H9 (cell line): ENCODE measurements at regions not wholly inside any gene's neighbourhood (a gene's known extent, or its start where the extent isn't known, plus 50 kb on each side); places are given as distances from the start of the nearest gene placed in this dataset.

Experiments used
- DNase-seq: peaks from one replicate; pipeline ENCODE4 v3.0.0-alpha.2; 2017
- H2AFZ ChIP-seq: one replicate; pipeline ENCODE4 v1.6.1; 2013; ENCODE audit warnings: mild to moderate bottlenecking, low read length, control low read depth, moderate library complexity
- H2AK5ac ChIP-seq: 2 replicates; pipeline ENCODE4 v1.6.1; 2013; ENCODE audit warnings: low read length, control low read depth, mixed read lengths; ENCODE audit not compliant: insufficient read length
- H2BK120ac ChIP-seq: one replicate; pipeline ENCODE4 v1.6.1; 2013; ENCODE audit warnings: low read depth, mild to moderate bottlenecking, low read length, control low read depth, inconsistent platforms; ENCODE audit not compliant: poor library complexity, severe bottlenecking
- H2BK12ac ChIP-seq: 2 replicates; pipeline ENCODE4 v1.6.1; 2013; ENCODE audit warnings: low read length, control low read depth, mixed read lengths, low read depth; ENCODE audit not compliant: insufficient read length
- H2BK15ac ChIP-seq: 2 replicates; pipeline ENCODE4 v1.6.1; 2013; ENCODE audit warnings: low read depth, low read length, control low read depth
- H2BK20ac ChIP-seq: one replicate; pipeline ENCODE4 v1.6.1; 2013; ENCODE audit warnings: low read depth, mild to moderate bottlenecking, low read length, control low read depth, inconsistent platforms; ENCODE audit not compliant: poor library complexity, severe bottlenecking
- H2BK5ac ChIP-seq: 2 replicates; pipeline ENCODE4 v1.6.1; 2013; ENCODE audit warnings: low read length, control low read depth, mixed read lengths; ENCODE audit not compliant: insufficient read length
- H3K14ac ChIP-seq: 2 replicates; pipeline ENCODE4 v1.6.1; 2013; ENCODE audit warnings: low read length, control low read depth; ENCODE audit not compliant: insufficient read depth
- H3K18ac ChIP-seq: 2 replicates; pipeline ENCODE4 v1.6.1; 2013; ENCODE audit warnings: low read depth, mild to moderate bottlenecking, mixed read lengths, low read length, control low read depth; ENCODE audit not compliant: insufficient read length
- H3K23ac ChIP-seq: 2 replicates; pipeline ENCODE4 v1.6.1; 2013; ENCODE audit warnings: low read length, control low read depth, mixed read lengths, low read depth; ENCODE audit not compliant: insufficient read length
- H3K23me2 ChIP-seq: 2 replicates; pipeline ENCODE4 v1.6.1; 2013; ENCODE audit warnings: low read depth, mild to moderate bottlenecking, mixed read lengths, low read length, control low read depth; ENCODE audit not compliant: insufficient read length, poor library complexity, severe bottlenecking
- H3K27ac ChIP-seq: 2 replicates; pipeline ENCODE4 v1.5.1; 2013; ENCODE audit warnings: low read length, control low read depth, mixed read lengths, low read depth; ENCODE audit not compliant: insufficient read length
- H3K27me3 ChIP-seq: 2 replicates; pipeline ENCODE4 v1.6.1; 2013; ENCODE audit warnings: low read length, control low read depth, inconsistent platforms; ENCODE audit not compliant: insufficient read depth
- H3K4ac ChIP-seq: 2 replicates; pipeline ENCODE4 v1.6.1; 2013; ENCODE audit warnings: low read depth, mild to moderate bottlenecking, control low read depth, inconsistent platforms, low read length, moderate library complexity
- H3K4me1 ChIP-seq: 2 replicates; pipeline ENCODE4 v1.6.1; 2013; ENCODE audit warnings: low read length, control low read depth, inconsistent platforms; ENCODE audit not compliant: insufficient read depth
- H3K4me2 ChIP-seq: 2 replicates; pipeline ENCODE4 v1.6.1; 2013; ENCODE audit warnings: low read length, control low read depth, mixed read lengths; ENCODE audit not compliant: insufficient read length, insufficient read depth
- H3K56ac ChIP-seq: 2 replicates; pipeline ENCODE4 v1.6.1; 2013; ENCODE audit warnings: low read depth, mild to moderate bottlenecking, mixed read lengths, low read length, control low read depth; ENCODE audit not compliant: insufficient read length
- H3K79me1 ChIP-seq: 2 replicates; pipeline ENCODE4 v1.6.1; 2013; ENCODE audit warnings: low read depth, mild to moderate bottlenecking, moderate library complexity, low read length, control low read depth, inconsistent platforms; ENCODE audit not compliant: insufficient read depth, poor library complexity, severe bottlenecking
- H3K79me2 ChIP-seq: 2 replicates; pipeline ENCODE4 v1.6.1; 2013; ENCODE audit warnings: low read length, control low read depth, inconsistent platforms; ENCODE audit not compliant: insufficient read depth
- H3K9ac ChIP-seq: 2 replicates; pipeline ENCODE4 v1.6.1; 2013; ENCODE audit warnings: low read length, control low read depth, mixed read lengths; ENCODE audit not compliant: insufficient read length; ENCODE audit errors: extremely low read depth
- H3K9me3 ChIP-seq: one replicate; pipeline ENCODE4 v1.6.1; 2013; ENCODE audit warnings: low read depth, low read length, inconsistent platforms; ENCODE audit not compliant: control insufficient read depth
- H3T11ph ChIP-seq: one replicate; pipeline ENCODE4 v1.6.1; 2013; ENCODE audit warnings: mild to moderate bottlenecking, low read length, control low read depth, inconsistent platforms
- H4K20me1 ChIP-seq: one replicate; pipeline ENCODE4 v1.6.1; 2013; ENCODE audit not compliant: control insufficient read depth, insufficient read length, insufficient read depth
- H4K5ac ChIP-seq: 2 replicates; pipeline ENCODE4 v1.6.1; 2013; ENCODE audit warnings: low read depth, mild to moderate bottlenecking, mixed read lengths, low read length, control low read depth; ENCODE audit not compliant: insufficient read length
- H4K8ac ChIP-seq: replicated peaks from 2 replicates; pipeline ENCODE4 v1.6.1; 2013; ENCODE audit warnings: low read length, control low read depth, mixed read lengths, low read depth; ENCODE audit not compliant: insufficient read length
- H4K91ac ChIP-seq: 2 replicates; pipeline ENCODE4 v1.6.1; 2013; ENCODE audit warnings: low read depth, mild to moderate bottlenecking, moderate library complexity, mixed read lengths, low read length, control low read depth; ENCODE audit not compliant: insufficient read length
- H3K27ac Mint-ChIP-seq, 3 experiments: 2 replicates in 2 of 3; 3 replicates in 1 of 3; pipeline ENCODE4 v1.8.0; 2020 to 2021; ENCODE audit warnings: mixed read lengths in 3 of 3, mild to moderate bottlenecking in 1 of 3, moderate library complexity in 1 of 3
- H3K27me3 Mint-ChIP-seq: 2 replicates; pipeline ENCODE4 v1.8.0; 2021; ENCODE audit warnings: low read depth, mild to moderate bottlenecking, moderate library complexity, mixed read lengths
- H3K36me3 Mint-ChIP-seq, 3 experiments: 2 replicates in 2 of 3; 3 replicates in 1 of 3; pipeline ENCODE4 v1.8.0; 2020 to 2021; ENCODE audit warnings: low read depth in 3 of 3, mixed read lengths in 3 of 3; ENCODE audit not compliant: insufficient read depth in 1 of 3
- H3K4me1 Mint-ChIP-seq, 2 experiments: 2 replicates each; pipeline ENCODE4 v1.8.0; 2020; ENCODE audit warnings: mixed read lengths in 2 of 2
- H3K4me3 Mint-ChIP-seq, 2 experiments: 2 replicates in 1 of 2; 3 replicates in 1 of 2; pipeline ENCODE4 v1.8.0; 2020 to 2021; ENCODE audit warnings: mild to moderate bottlenecking in 2 of 2, mixed read lengths in 2 of 2, moderate library complexity in 1 of 2
- H3K9me3 Mint-ChIP-seq, 2 experiments: 2 replicates in 1 of 2; 3 replicates in 1 of 2; pipeline ENCODE4 v1.8.0; 2020; ENCODE audit warnings: mild to moderate bottlenecking in 2 of 2, mixed read lengths in 2 of 2, moderate library complexity in 1 of 2
- WGBS: extraction: QIAGEN DNeasy Blood & Tissue Kit; methylation state at CpG from one replicate; pipeline ENCODE4 v1.1.7; 2013; ENCODE audit warnings: missing lambda C conversion rate, low lambda C conversion rate, mixed read lengths; ENCODE audit not compliant: insufficient read length; ENCODE audit errors: extremely low coverage; 5-methylcytosine and 5-hydroxymethylcytosine counted together
- TF ChIP-seq, protein P1 (sequence below): fragments of 200-600 bp; sonication (generic); conservative IDR thresholded peaks from 3 replicates; pipeline ENCODE4 v1.8.0; 2021; ENCODE audit warnings: antibody characterized with exemption, mild to moderate bottlenecking

DNA sequence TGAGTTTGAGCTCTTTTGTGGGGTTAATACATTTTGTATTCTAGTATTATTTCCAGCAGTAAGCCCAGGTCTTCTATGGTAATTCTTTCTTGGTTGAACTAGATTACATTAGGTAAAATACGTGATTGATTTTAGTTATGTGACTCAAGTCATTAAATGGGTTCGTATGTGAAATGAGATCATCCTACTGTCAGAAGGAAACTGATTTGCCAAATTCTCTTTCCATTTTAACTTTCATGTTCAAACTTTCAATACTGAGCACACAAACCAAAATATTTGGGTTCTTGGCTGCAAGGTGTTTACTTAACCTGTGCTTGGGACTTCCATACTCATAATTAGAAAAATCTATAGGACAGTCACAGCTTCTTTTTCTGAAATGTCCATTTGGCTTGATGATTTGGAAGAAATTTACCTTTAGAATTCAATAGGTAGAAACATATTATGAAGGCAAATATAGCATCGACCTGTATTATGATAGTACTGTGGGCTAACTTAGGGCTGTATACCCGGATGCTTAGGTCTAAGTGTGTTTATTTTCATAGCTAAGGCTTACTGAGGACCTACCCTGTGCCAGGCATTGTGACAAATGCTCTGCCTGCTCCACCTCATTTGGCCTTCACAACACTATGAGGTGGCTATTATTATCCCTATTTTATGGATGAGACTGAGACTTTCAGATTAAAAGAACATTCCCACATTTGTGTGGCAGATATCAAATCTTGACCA is 631.8 kb upstream of the GRM7 start:
- no peak overlapping the region for H2BK120ac ChIP-seq
- no peak overlapping the region for H3K4me2 ChIP-seq
- Mint-ChIP-seq H3K27me3 (no peaks in the 10 kb centered on the region), H3K9me3 (no peaks in the 10 kb centered on the region; a peak in 1 of 5 replicates), H3K27ac (no peak overlapping the region), H3K4me1 (no peaks in the 10 kb centered on the region), H3K36me3 (no peaks in the 10 kb centered on the region; a peak in 1 of 7 replicates), H3K4me3 (no peak overlapping the region)
- no peaks in the 10 kb centered on the region for H3K79me1 ChIP-seq
- H3K14ac ChIP-seq: no peak overlapping the region
- no peak overlapping the region for H2BK12ac ChIP-seq
- H3K9ac ChIP-seq: no peak overlapping the region
- no peak overlapping the region for H4K91ac ChIP-seq
- H2AFZ ChIP-seq: no peak overlapping the region
- H3K27ac ChIP-seq: no peak overlapping the region
- H3T11ph ChIP-seq: no peak overlapping the region
- H2BK20ac ChIP-seq: no peak overlapping the region
- DNase-seq: no peak
- H3K9me3 ChIP-seq: no peaks in the 10 kb centered on the region
- H2AK5ac ChIP-seq: no peak overlapping the region
- H3K4ac ChIP-seq: no peak overlapping the region
- H4K5ac ChIP-seq: no peak overlapping the region
- H3K79me2 ChIP-seq: no peaks in the 10 kb centered on the region
- H3K23me2 ChIP-seq: no peaks in the 10 kb centered on the region
- WGBS: no CpG with 5 or more reads among the region's 4 CpGs
- H3K56ac ChIP-seq: no peak overlapping the region
- H2BK5ac ChIP-seq: no peak overlapping the region
- no peak overlapping the region for H2BK15ac ChIP-seq
- no peak overlapping the region for H3K23ac ChIP-seq
- no peak overlapping the region for H4K8ac ChIP-seq
- no peaks in the 10 kb centered on the region for H3K27me3 ChIP-seq
- no peaks in the 10 kb centered on the region for H3K4me1 ChIP-seq
- TF ChIP-seq, protein P1, sequence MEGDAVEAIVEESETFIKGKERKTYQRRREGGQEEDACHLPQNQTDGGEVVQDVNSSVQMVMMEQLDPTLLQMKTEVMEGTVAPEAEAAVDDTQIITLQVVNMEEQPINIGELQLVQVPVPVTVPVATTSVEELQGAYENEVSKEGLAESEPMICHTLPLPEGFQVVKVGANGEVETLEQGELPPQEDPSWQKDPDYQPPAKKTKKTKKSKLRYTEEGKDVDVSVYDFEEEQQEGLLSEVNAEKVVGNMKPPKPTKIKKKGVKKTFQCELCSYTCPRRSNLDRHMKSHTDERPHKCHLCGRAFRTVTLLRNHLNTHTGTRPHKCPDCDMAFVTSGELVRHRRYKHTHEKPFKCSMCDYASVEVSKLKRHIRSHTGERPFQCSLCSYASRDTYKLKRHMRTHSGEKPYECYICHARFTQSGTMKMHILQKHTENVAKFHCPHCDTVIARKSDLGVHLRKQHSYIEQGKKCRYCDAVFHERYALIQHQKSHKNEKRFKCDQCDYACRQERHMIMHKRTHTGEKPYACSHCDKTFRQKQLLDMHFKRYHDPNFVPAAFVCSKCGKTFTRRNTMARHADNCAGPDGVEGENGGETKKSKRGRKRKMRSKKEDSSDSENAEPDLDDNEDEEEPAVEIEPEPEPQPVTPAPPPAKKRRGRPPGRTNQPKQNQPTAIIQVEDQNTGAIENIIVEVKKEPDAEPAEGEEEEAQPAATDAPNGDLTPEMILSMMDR: no peak
- no peak overlapping the region for H3K18ac ChIP-seq
- H4K20me1 ChIP-seq: no peaks in the 10 kb centered on the region
